ENCODE measurements at regions not wholly inside any gene's neighbourhood (a gene's known extent, or its start where the extent isn't known, plus 50 kb on each side); places are given as distances from the start of the nearest gene placed in this dataset.

GRCh38 chr5:74462356-74462755 is 178.2 kb downstream of the ENC1 start:
- DNase-seq (ENCODE audit: low read depth): no peak
- no peak overlapping the region for H3K4me3 ChIP-seq (ENCODE audit: low read depth, low read length)
- TF ChIP-seq, protein P1, sequence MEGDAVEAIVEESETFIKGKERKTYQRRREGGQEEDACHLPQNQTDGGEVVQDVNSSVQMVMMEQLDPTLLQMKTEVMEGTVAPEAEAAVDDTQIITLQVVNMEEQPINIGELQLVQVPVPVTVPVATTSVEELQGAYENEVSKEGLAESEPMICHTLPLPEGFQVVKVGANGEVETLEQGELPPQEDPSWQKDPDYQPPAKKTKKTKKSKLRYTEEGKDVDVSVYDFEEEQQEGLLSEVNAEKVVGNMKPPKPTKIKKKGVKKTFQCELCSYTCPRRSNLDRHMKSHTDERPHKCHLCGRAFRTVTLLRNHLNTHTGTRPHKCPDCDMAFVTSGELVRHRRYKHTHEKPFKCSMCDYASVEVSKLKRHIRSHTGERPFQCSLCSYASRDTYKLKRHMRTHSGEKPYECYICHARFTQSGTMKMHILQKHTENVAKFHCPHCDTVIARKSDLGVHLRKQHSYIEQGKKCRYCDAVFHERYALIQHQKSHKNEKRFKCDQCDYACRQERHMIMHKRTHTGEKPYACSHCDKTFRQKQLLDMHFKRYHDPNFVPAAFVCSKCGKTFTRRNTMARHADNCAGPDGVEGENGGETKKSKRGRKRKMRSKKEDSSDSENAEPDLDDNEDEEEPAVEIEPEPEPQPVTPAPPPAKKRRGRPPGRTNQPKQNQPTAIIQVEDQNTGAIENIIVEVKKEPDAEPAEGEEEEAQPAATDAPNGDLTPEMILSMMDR (IDR thresholded peaks at IDR 0.05; ENCODE audit: insufficient read depth, low read length, poor library complexity, severe bottlenecking): no peak

GRCh38 chr5:74461251-74461650 is 179.3 kb downstream of the ENC1 start:
- DNase-seq (ENCODE audit: low read depth): no peak
- TF ChIP-seq, protein P1 (IDR thresholded peaks at IDR 0.05; ENCODE audit: insufficient read depth, low read length, poor library complexity, severe bottlenecking): no peak
- Histone ChIP-seq H3K27me3 (ENCODE audit: control insufficient read depth, insufficient read depth, low read length) (no peaks in the 10 kb centered on the region), H3K36me3 (ENCODE audit: control insufficient read depth, insufficient read depth, low read length) (no peaks in the 10 kb centered on the region), H3K4me3 (ENCODE audit: low read depth, low read length) (no peak overlapping the region)

More at GRCh38 chr5:74462356-74462755, 178.2 kb downstream of the ENC1 start:
- no peaks in the 10 kb centered on the region for H3K36me3 ChIP-seq (ENCODE audit: control insufficient read depth, insufficient read depth, low read length)
- no peaks in the 10 kb centered on the region for H3K27me3 ChIP-seq (ENCODE audit: control insufficient read depth, insufficient read depth, low read length)

DNA sequence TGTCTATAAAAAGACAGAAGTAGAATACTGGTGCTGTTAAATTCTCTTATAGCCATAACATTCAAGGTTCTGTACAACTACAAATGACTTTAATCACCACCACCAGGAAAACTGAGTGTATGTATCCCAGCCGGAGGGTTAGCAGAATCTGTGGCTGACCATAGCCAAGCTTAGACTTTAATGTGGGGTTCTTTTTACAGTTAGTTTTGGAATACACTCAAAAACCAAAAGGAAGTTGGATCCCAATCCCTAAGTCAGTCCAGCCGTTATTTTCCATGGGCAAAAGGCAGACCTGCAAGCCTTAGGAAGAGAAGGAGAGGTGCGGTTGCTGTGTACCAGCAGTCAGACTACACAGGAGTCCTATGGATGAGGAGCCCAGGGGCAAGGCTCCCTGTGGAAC is 179.8 kb downstream of the ENC1 start:
- no peaks in the 10 kb centered on the region for H3K27me3 ChIP-seq (ENCODE audit: control insufficient read depth, insufficient read depth, low read length)
- TF ChIP-seq, protein P1 (IDR thresholded peaks at IDR 0.05; ENCODE audit: insufficient read depth, low read length, poor library complexity, severe bottlenecking): no peak
- no peak for DNase-seq (ENCODE audit: low read depth)
- no peaks in the 10 kb centered on the region for H3K36me3 ChIP-seq (ENCODE audit: control insufficient read depth, insufficient read depth, low read length)
- H3K4me3 ChIP-seq (ENCODE audit: low read depth, low read length): no peak overlapping the region

DNA sequence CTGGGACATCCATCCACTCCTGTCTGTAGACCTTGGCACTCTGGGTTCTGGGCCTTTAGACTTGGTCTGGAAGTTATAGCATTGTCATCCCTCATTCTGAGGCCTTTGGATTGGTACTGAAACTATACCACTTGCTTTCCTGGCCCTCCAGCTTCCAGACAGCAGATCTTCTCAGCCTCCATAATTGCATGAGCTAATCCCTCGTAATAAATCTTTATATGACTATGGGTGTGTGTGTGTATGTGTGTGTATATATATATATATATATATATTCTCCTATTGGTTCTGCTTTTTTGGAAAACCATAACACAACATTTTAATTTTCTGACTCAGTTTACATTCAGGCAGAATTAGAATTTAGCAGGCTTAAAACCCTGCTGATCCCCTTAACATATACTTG is 180.5 kb downstream of the ENC1 start:
- H3K36me3 ChIP-seq (ENCODE audit: control insufficient read depth, insufficient read depth, low read length): no peaks in the 10 kb centered on the region
- no peak overlapping the region for H3K4me3 ChIP-seq (ENCODE audit: low read depth, low read length)
- TF ChIP-seq, protein P1 (IDR thresholded peaks at IDR 0.05; ENCODE audit: insufficient read depth, low read length, poor library complexity, severe bottlenecking): no peak
- no peak for DNase-seq (ENCODE audit: low read depth)
- no peaks in the 10 kb centered on the region for H3K27me3 ChIP-seq (ENCODE audit: control insufficient read depth, insufficient read depth, low read length)

GRCh38 chr5:74457876-74458275 is 182.7 kb downstream of the ENC1 start:
- no peaks in the 10 kb centered on the region for H3K36me3 ChIP-seq (ENCODE audit: control insufficient read depth, insufficient read depth, low read length)
- H3K4me3 ChIP-seq (ENCODE audit: low read depth, low read length): no peak overlapping the region
- DNase-seq (ENCODE audit: low read depth): no peak
- H3K27me3 ChIP-seq (ENCODE audit: control insufficient read depth, insufficient read depth, low read length): no peaks in the 10 kb centered on the region
- TF ChIP-seq, protein P1 (IDR thresholded peaks at IDR 0.05; ENCODE audit: insufficient read depth, low read length, poor library complexity, severe bottlenecking): no peak

DNA sequence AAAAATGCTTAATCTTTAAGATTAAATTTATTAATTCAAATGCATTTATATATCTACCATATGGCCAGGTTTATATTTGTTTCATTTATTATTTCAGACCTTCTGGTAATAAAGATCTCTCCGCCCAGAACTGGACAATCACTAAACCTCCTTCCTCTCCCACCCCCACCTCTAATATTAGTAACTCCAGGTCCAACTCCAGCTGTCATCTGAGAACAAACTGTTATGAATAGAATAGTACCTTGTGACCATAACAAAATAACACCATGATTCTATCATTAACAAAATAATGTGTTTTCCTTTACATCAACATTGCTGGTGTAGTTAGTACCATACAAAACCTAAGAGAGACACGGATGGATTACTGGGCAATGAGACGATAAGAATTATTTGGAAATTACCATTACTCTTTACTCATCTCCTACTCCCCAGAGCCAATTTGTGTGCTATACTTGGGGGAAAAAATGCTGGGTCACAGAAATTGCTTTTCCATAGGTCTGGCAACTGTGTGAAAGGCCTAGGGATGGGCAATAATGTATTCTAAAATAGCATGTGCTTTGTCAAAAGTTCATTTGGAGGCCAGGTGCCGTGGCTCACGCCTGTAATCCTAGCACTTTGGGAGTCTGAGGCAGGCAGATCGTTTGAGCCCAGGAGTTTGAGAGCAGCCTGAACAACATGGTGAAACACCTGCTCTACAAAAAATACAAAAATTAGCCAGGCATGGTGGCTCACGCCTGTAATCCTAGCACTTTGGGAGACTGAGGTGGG is 186.1 kb downstream of the ENC1 start:
- no peaks in the 10 kb centered on the region for H3K36me3 ChIP-seq (ENCODE audit: control insufficient read depth, insufficient read depth, low read length)
- no peak for DNase-seq (ENCODE audit: low read depth)
- H3K4me3 ChIP-seq (ENCODE audit: low read depth, low read length): no peak overlapping the region
- no peaks in the 10 kb centered on the region for H3K27me3 ChIP-seq (ENCODE audit: control insufficient read depth, insufficient read depth, low read length)
- TF ChIP-seq, protein P1 (IDR thresholded peaks at IDR 0.05; ENCODE audit: insufficient read depth, low read length, poor library complexity, severe bottlenecking): no peak
